Mesothelial cell of epicardium (in vitro differentiated cells): ENCODE measurements at regions not wholly inside any gene's neighbourhood (a gene's known extent, or its start where the extent isn't known, plus 50 kb on each side); places are given as distances from the start of the nearest gene placed in this dataset.

Experiments used
- DNase-seq, 2 experiments: peaks; one replicate each; pipeline ENCODE4 v3.0.0; 2021; ENCODE audit warnings: low spot score in 2 of 2; ENCODE audit not compliant: unreplicated experiment in 2 of 2
- H3K27ac Mint-ChIP-seq: 2 replicates; pipeline ENCODE4 v1.8.0; 2021; ENCODE audit warnings: mixed read lengths
- H3K27me3 Mint-ChIP-seq: 2 replicates; pipeline ENCODE4 v1.8.0; 2021; ENCODE audit warnings: low read depth, mixed read lengths
- H3K36me3 Mint-ChIP-seq: 2 replicates; pipeline ENCODE4 v1.8.0; 2021; ENCODE audit warnings: mixed read lengths
- H3K4me1 Mint-ChIP-seq: 2 replicates; pipeline ENCODE4 v1.8.0; 2021; ENCODE audit warnings: mixed read lengths
- H3K4me3 Mint-ChIP-seq: 2 replicates; pipeline ENCODE4 v1.8.0; 2021; ENCODE audit warnings: mild to moderate bottlenecking, moderate library complexity, mixed read lengths
- H3K9me3 Mint-ChIP-seq: 2 replicates; pipeline ENCODE4 v1.8.0; 2021; ENCODE audit warnings: mixed read lengths
- TF ChIP-seq, protein P1 (sequence below): fragments of 200-600 bp; sonication (generic); IDR thresholded peaks from one replicate; pipeline ENCODE4 v1.5.0; 2021; ENCODE audit warnings: antibody characterized with exemption; ENCODE audit not compliant: unreplicated experiment

DNA sequence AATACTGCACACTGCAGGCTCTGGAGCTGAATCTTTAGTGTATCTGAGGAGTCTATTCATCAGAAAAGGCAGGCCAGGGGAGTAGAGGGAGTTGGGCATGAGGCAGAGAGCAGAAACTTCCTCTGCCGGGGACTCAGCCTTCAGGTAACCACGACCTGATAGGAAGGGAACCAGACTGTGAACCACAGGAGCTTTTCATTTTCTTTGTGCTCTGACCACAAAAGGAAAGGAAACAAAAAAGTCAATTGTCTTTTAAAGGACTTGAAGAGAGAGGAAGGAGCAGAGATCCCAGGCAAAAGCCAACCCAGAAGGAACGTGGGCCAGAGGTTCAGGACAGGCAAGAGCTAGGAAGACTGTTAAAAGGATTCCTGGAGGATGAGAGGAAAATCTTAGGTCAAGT is 573.3 kb downstream of the EPHB1 start:
- H3K9me3 Mint-ChIP-seq = no peaks in the 10 kb centered on the region
- TF ChIP-seq, protein P1, sequence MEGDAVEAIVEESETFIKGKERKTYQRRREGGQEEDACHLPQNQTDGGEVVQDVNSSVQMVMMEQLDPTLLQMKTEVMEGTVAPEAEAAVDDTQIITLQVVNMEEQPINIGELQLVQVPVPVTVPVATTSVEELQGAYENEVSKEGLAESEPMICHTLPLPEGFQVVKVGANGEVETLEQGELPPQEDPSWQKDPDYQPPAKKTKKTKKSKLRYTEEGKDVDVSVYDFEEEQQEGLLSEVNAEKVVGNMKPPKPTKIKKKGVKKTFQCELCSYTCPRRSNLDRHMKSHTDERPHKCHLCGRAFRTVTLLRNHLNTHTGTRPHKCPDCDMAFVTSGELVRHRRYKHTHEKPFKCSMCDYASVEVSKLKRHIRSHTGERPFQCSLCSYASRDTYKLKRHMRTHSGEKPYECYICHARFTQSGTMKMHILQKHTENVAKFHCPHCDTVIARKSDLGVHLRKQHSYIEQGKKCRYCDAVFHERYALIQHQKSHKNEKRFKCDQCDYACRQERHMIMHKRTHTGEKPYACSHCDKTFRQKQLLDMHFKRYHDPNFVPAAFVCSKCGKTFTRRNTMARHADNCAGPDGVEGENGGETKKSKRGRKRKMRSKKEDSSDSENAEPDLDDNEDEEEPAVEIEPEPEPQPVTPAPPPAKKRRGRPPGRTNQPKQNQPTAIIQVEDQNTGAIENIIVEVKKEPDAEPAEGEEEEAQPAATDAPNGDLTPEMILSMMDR = no peak
- no peaks in the 10 kb centered on the region for H3K36me3 Mint-ChIP-seq
- H3K4me3 Mint-ChIP-seq = no peak overlapping the region
- no peak overlapping the region for H3K27ac Mint-ChIP-seq
- no peak for DNase-seq
- H3K4me1 Mint-ChIP-seq = no peaks in the 10 kb centered on the region
- H3K27me3 Mint-ChIP-seq = no peaks in the 10 kb centered on the region

DNA sequence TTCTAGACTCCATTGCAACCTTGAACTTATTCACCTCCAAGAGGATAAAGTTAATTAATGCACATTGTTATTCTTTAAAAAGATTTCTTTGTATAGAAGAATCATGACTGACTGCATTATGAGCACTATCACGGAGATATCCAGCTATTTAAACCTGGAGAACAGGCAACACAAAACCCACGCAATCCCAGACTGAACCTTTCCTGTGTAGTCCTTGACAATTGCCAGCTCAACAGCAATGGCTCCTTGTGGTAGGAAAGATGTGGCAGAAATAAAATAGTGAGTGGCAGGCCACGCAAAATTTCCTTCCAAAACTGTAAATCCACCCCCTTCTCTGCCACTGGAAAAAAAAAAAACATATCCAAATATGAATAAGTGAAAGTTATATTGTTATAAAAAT is 573.7 kb downstream of the EPHB1 start:
- TF ChIP-seq, protein P1 = no peak
- Mint-ChIP-seq H3K4me3 (no peak overlapping the region), H3K27ac (no peak overlapping the region), H3K36me3 (no peaks in the 10 kb centered on the region), H3K9me3 (no peaks in the 10 kb centered on the region), H3K4me1 (no peaks in the 10 kb centered on the region), H3K27me3 (no peaks in the 10 kb centered on the region)
- no peak for DNase-seq

DNA sequence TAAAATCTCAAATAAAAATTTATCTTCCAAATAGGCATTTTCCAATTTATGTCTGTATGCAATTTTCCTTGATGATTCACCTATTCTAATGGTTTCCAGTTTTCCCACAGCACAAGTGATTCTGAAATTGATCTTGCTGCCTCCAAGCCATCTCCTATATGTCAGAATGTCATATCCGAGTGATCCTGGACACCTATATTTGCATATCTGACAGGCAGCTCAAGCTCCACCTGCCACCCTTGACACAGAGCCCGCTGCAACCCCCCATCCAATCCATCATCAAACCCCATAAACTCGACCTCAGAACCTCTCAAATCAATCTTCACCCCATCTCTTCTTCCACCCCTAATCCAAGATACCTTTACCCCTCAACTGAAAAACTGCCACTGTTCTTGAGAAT is 579.5 kb downstream of the EPHB1 start:
- TF ChIP-seq, protein P1 = no peak
- Mint-ChIP-seq H3K9me3 (no peaks in the 10 kb centered on the region), H3K27me3 (no peaks in the 10 kb centered on the region), H3K36me3 (no peaks in the 10 kb centered on the region), H3K27ac (no peak overlapping the region), H3K4me1 (no peaks in the 10 kb centered on the region), H3K4me3 (no peak overlapping the region)
- no peak for DNase-seq

DNA sequence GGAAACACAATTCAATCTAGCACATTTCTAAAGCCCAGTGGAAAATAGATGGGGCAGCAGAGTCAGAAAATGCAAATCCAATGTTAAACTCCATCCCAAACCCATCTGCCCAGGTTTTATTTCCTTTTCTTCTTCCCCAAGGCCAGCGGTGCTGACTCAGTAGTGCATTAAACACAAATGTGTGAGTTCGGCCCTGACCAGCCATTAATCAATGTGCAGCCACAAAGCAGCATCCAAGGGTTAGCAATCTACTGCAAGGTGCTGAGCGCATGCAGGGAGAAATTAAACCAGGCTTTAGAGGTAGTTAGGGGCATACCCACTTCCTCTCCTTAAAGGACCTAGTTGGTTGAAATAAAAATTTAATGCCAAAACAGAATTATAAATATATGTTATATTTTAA is 583.3 kb upstream of the PPP2R3A start:
- TF ChIP-seq, protein P1 = no peak
- Mint-ChIP-seq H3K4me3 (no peak overlapping the region), H3K36me3 (no peaks in the 10 kb centered on the region), H3K4me1 (no peaks in the 10 kb centered on the region), H3K27me3 (no peaks in the 10 kb centered on the region), H3K27ac (no peak overlapping the region), H3K9me3 (no peaks in the 10 kb centered on the region)
- DNase-seq = no peak

DNA sequence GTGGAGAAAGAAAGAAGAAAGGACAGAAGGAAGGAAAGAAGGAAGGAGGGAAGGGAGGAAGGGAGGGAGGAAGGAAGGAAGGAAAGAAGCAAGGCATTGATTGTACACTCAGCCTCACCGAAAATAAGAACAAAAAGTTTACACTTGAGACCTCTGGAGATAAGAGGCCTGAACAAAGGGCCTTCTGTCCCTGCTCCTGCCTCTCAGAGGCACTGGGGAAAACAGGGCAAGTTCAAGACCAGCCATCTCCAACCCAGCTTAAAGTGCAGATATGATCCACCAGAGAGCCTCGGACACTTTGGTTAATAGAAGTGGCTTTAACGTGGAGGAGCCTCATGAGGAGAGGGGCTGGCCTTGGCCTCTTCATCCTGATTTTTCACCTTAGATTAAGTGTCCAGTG is 582.9 kb upstream of the PPP2R3A start:
- Mint-ChIP-seq H3K4me1 (no peaks in the 10 kb centered on the region), H3K27me3 (no peaks in the 10 kb centered on the region), H3K27ac (no peak overlapping the region), H3K9me3 (no peaks in the 10 kb centered on the region), H3K36me3 (no peaks in the 10 kb centered on the region), H3K4me3 (no peak overlapping the region)
- TF ChIP-seq, protein P1 = no peak
- DNase-seq = no peak

DNA sequence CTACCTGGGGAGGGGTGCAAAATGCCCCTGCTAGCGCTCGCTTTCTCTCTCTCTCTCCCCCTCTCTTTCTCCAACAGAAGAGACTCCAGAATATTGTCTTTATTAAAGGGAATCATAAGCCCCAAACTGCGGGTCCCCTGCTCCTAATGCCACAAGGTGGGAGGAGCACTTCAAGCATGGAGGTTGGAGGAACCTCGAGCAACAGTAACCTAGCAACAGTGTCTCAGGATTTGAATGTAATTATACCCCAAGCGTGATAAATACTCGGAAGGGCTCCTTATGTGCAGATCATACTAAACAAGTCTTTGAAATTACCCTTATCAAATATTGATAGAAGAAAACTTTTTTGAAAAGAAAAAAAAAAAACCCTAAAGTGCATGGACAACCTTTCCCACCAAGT is 582.2 kb upstream of the PPP2R3A start:
- no peak overlapping the region for H3K4me3 Mint-ChIP-seq
- H3K27me3 Mint-ChIP-seq = no peaks in the 10 kb centered on the region
- TF ChIP-seq, protein P1 = no peak
- no peak for DNase-seq
- no peaks in the 10 kb centered on the region for H3K36me3 Mint-ChIP-seq
- H3K4me1 Mint-ChIP-seq = no peaks in the 10 kb centered on the region
- no peaks in the 10 kb centered on the region for H3K9me3 Mint-ChIP-seq
- no peak overlapping the region for H3K27ac Mint-ChIP-seq
